H1 (cell line): ENCODE measurements at regions not wholly inside any gene's neighbourhood (a gene's known extent, or its start where the extent isn't known, plus 50 kb on each side); places are given as distances from the start of the nearest gene placed in this dataset.

Experiments
- CTCF ChIA-PET: fragments of 300-600 bp; sonication (Branson Sonifier 250); formaldehyde crosslinking; loops from one replicate; lab custom pipeline; 2021; ENCODE audit not compliant: partially characterized antibody; lab: Charles Lee
- POLR2A ChIA-PET: fragments of 300-600 bp; sonication (Branson Sonifier 250); formaldehyde crosslinking; loops from one replicate; lab custom pipeline; 2021; ENCODE audit warnings: inconsistent platforms; ENCODE audit not compliant: partially characterized antibody; lab: Charles Lee
- DNase-seq, 2 experiments: peaks; one replicate each; pipeline versions ENCODE4 v3.0.0 to v3.0.0-alpha.2; 2010 to 2022; ENCODE audit warnings: low spot score in 2 of 2, low read depth in 1 of 2, mixed read lengths in 1 of 2
- FAIRE-seq: peaks from 2 replicates; lab custom pipeline; 2011; peaks lifted over from hg19 to GRCh38; lab: Jason Lieb, UNC
- H2AFZ ChIP-seq: 2 replicates; pipeline ENCODE4 v1.8.1; 2012; ENCODE audit warnings: low read length, inconsistent platforms
- H2AK5ac ChIP-seq: 2 replicates; pipeline ENCODE4 v1.6.1; 2013; ENCODE audit warnings: low read depth, low read length
- H2BK120ac ChIP-seq: replicated peaks from 2 replicates; pipeline ENCODE3; 2013; ENCODE audit warnings: low read depth, low read length, inconsistent platforms
- H2BK12ac ChIP-seq: 2 replicates; pipeline ENCODE4 v1.6.1; 2013; ENCODE audit warnings: low read depth, low read length
- H2BK15ac ChIP-seq: 2 replicates; pipeline ENCODE4 v1.6.1; 2013; ENCODE audit warnings: low read length
- H2BK20ac ChIP-seq: 2 replicates; pipeline ENCODE4 v1.6.1; 2013; ENCODE audit warnings: low read length
- H2BK5ac ChIP-seq: 2 replicates; pipeline ENCODE4 v1.6.1; 2013; ENCODE audit warnings: low read depth, low read length
- H3K14ac ChIP-seq: 2 replicates; pipeline ENCODE4 v1.6.1; 2013; ENCODE audit warnings: inconsistent platforms; ENCODE audit not compliant: insufficient read length
- H3K18ac ChIP-seq: 2 replicates; pipeline ENCODE4 v1.6.1; 2013; ENCODE audit warnings: low read length; ENCODE audit errors: extremely low read depth
- H3K23ac ChIP-seq: 2 replicates; pipeline ENCODE4 v1.6.1; 2013; ENCODE audit warnings: inconsistent platforms; ENCODE audit not compliant: insufficient read length
- H3K23me2 ChIP-seq: 2 replicates; pipeline ENCODE4 v1.6.1; 2013; ENCODE audit warnings: low read depth, low read length
- H3K27ac ChIP-seq: 2 replicates; pipeline ENCODE4 v1.6.1; 2011; ENCODE audit warnings: low read depth, low read length, inconsistent platforms
- H3K27me3 ChIP-seq, 4 experiments: replicated peaks in 1 of 4; 1 replicate in 1 of 4; 2 replicates in 3 of 4; pipeline versions ENCODE4 v1.6.1 to v1.8.1; 2011 to 2013; ENCODE audit warnings: low read length in 3 of 4, mild to moderate bottlenecking in 3 of 4, inconsistent platforms in 2 of 4, mixed read lengths in 2 of 4, moderate library complexity in 1 of 4; ENCODE audit not compliant: control insufficient read depth in 3 of 4, insufficient read depth in 3 of 4; ENCODE audit errors: extremely low read depth in 1 of 4
- H3K36me3 ChIP-seq, 4 experiments: 2 replicates each; pipeline versions ENCODE4 v1.6.1 to v1.8.1; 2011 to 2013; ENCODE audit warnings: mild to moderate bottlenecking in 4 of 4, low read length in 3 of 4, moderate library complexity in 2 of 4, control low read depth in 1 of 4, inconsistent platforms in 1 of 4; ENCODE audit not compliant: insufficient read depth in 4 of 4, control insufficient read depth in 2 of 4
- H3K4ac ChIP-seq: replicated peaks from 2 replicates; pipeline ENCODE3; 2013; ENCODE audit warnings: low read length, low read depth, mixed read lengths, inconsistent platforms; ENCODE audit not compliant: insufficient read length
- H3K4me1 ChIP-seq, 4 experiments: replicated peaks in 1 of 4; 1 replicate in 1 of 4; 2 replicates in 3 of 4; pipeline versions ENCODE4 v1.6.1 to v1.8.1; 2011 to 2013; ENCODE audit warnings: low read length in 3 of 4, inconsistent platforms in 2 of 4, mixed read lengths in 1 of 4; ENCODE audit not compliant: insufficient read depth in 4 of 4, control insufficient read depth in 3 of 4
- H3K4me2 ChIP-seq, 2 experiments: 2 replicates each; pipeline versions ENCODE4 v1.6.1 to v1.8.1; 2011 to 2013; ENCODE audit warnings: low read depth in 2 of 2, low read length in 2 of 2, control low read depth in 1 of 2, inconsistent platforms in 1 of 2, mild to moderate bottlenecking in 1 of 2; ENCODE audit not compliant: insufficient read depth in 1 of 2
- H3K4me3 ChIP-seq, 4 experiments: fragments of 200-600, 300-600 bp in 1 of 4; sonication (generic), shearing (Covaris generic), sonication (Bioruptor Twin) in 1 of 4; 2 replicates each; pipeline versions ENCODE4 v1.5.1 to v1.8.1; 2011 to 2016; ENCODE audit warnings: low read length in 4 of 4, low read depth in 3 of 4, control low read depth in 2 of 4, inconsistent platforms in 2 of 4, mild to moderate bottlenecking in 2 of 4, mixed read lengths in 1 of 4, moderate library complexity in 1 of 4; ENCODE audit not compliant: insufficient read depth in 2 of 4; ENCODE audit errors: extremely low read depth in 1 of 4
- H3K56ac ChIP-seq: replicated peaks from 2 replicates; pipeline ENCODE3; 2013; ENCODE audit warnings: low read depth, mild to moderate bottlenecking, mixed read lengths, low read length, inconsistent platforms; ENCODE audit not compliant: insufficient read length
- H3K79me1 ChIP-seq: 2 replicates; pipeline ENCODE4 v1.6.1; 2013; ENCODE audit warnings: low read depth, low read length, control low read depth
- H3K79me2 ChIP-seq, 2 experiments: 2 replicates each; pipeline versions ENCODE4 v1.6.1 to v1.8.1; 2012 to 2013; ENCODE audit warnings: low read length in 2 of 2, mild to moderate bottlenecking in 2 of 2, inconsistent platforms in 1 of 2; ENCODE audit not compliant: insufficient read depth in 2 of 2, control insufficient read depth in 1 of 2
- H3K9ac ChIP-seq, 4 experiments: replicated peaks in 1 of 4; 1 replicate in 1 of 4; 2 replicates in 3 of 4; pipeline versions ENCODE4 v1.6.1 to v1.8.1; 2011 to 2013; ENCODE audit warnings: low read depth in 3 of 4, low read length in 3 of 4, control low read depth in 2 of 4, mild to moderate bottlenecking in 2 of 4, moderate library complexity in 2 of 4, inconsistent platforms in 1 of 4; ENCODE audit errors: extremely low read depth in 1 of 4
- H3K9me3 ChIP-seq, 2 experiments: 2 replicates each; pipeline versions ENCODE4 v1.6.1 to v1.8.1; 2012 to 2013; ENCODE audit warnings: mild to moderate bottlenecking in 2 of 2, moderate library complexity in 2 of 2, control low read depth in 1 of 2, inconsistent platforms in 1 of 2, low read depth in 1 of 2, low read length in 1 of 2, mixed read lengths in 1 of 2; ENCODE audit not compliant: insufficient read depth in 2 of 2
- H4K20me1 ChIP-seq, 2 experiments: replicated peaks in 1 of 2; 2 replicates each; pipeline versions ENCODE3 to v1.8.1; 2011 to 2013; ENCODE audit warnings: inconsistent platforms in 2 of 2, low read length in 2 of 2, mild to moderate bottlenecking in 1 of 2; ENCODE audit not compliant: insufficient read depth in 2 of 2, control insufficient read depth in 1 of 2
- H4K5ac ChIP-seq: 2 replicates; pipeline ENCODE4 v1.6.1; 2013; ENCODE audit warnings: low read length, low read depth, mixed read lengths, inconsistent platforms; ENCODE audit not compliant: insufficient read length
- H4K8ac ChIP-seq: 2 replicates; pipeline ENCODE4 v1.8.0; 2013; ENCODE audit warnings: mild to moderate bottlenecking, moderate library complexity, low read length, inconsistent platforms; ENCODE audit not compliant: insufficient read depth; ENCODE audit errors: extremely low read depth
- H4K91ac ChIP-seq: replicated peaks from 2 replicates; pipeline ENCODE3; 2013; ENCODE audit warnings: low read length, mixed read lengths, inconsistent platforms; ENCODE audit not compliant: insufficient read length
- EGR1 ChIP-seq: IDR thresholded peaks from 2 replicates; pipeline ENCODE4 v1.6.1; 2011; ENCODE audit warnings: low read depth, low read length, borderline replicate concordance
- FOSL1 ChIP-seq: IDR thresholded peaks from 2 replicates; pipeline ENCODE4 v1.6.1; 2011; ENCODE audit warnings: mild to moderate bottlenecking, low read depth, low read length, moderate library complexity; ENCODE audit not compliant: insufficient read depth
- JUN ChIP-seq: IDR thresholded peaks from 2 replicates; pipeline ENCODE4 v1.6.1; 2011; ENCODE audit warnings: low read depth, mild to moderate bottlenecking, improper control_type of control experiment, low read length
- JUND ChIP-seq: IDR thresholded peaks from 2 replicates; pipeline ENCODE4 v1.6.1; 2011; ENCODE audit warnings: mild to moderate bottlenecking, improper control_type of control experiment, low read length
- NANOG ChIP-seq: IDR thresholded peaks from 2 replicates; pipeline ENCODE4 v1.6.1; 2011; ENCODE audit warnings: low read length, low read depth, mild to moderate bottlenecking, inconsistent platforms; ENCODE audit not compliant: insufficient read depth, poor library complexity, severe bottlenecking
- SIRT6 ChIP-seq: IDR thresholded peaks from one replicate; pipeline ENCODE4 v1.7.1; 2012; ENCODE audit warnings: low read length, inconsistent platforms
- SIX5 ChIP-seq: IDR thresholded peaks from 2 replicates; pipeline ENCODE4 v1.6.1; 2011; ENCODE audit warnings: mild to moderate bottlenecking, low read depth, low read length
- TAF1 ChIP-seq: IDR thresholded peaks from 2 replicates; pipeline ENCODE4 v1.6.1; 2011; ENCODE audit warnings: mild to moderate bottlenecking, low read depth, low read length
- TBP ChIP-seq: IDR thresholded peaks from 2 replicates; pipeline ENCODE4 v1.6.1; 2011; ENCODE audit warnings: low read depth, low read length, improper control_type of control experiment
- TCF12 ChIP-seq: IDR thresholded peaks from 2 replicates; pipeline ENCODE4 v1.6.1; 2011; ENCODE audit warnings: low read depth, mild to moderate bottlenecking, low read length
- USF2 ChIP-seq: IDR thresholded peaks from 2 replicates; pipeline ENCODE4 v1.6.1; 2011; ENCODE audit warnings: low read length, improper control_type of control experiment
- WGBS, 2 experiments: shearing (Covaris generic) in 1 of 2; methylation state at CpG; one replicate each; pipeline versions ENCODE4 v1.1.6 to v1.1.7; 2013 to 2015; ENCODE audit warnings: low lambda C conversion rate in 2 of 2, mixed read lengths in 2 of 2, inconsistent platforms in 1 of 2, low coverage in 1 of 2, missing lambda C conversion rate in 1 of 2; ENCODE audit not compliant: insufficient replicate concordance in 2 of 2, insufficient coverage in 1 of 2, insufficient read length in 1 of 2; ENCODE audit errors: extremely low coverage in 1 of 2, missing lambda C conversion rate in 1 of 2; 5-methylcytosine and 5-hydroxymethylcytosine counted together

- Histone ChIP-seq H3K4me3 (no peak overlapping the region), H3K79me2 (no peaks in the 10 kb centered on the region), H4K20me1 (no peaks in the 10 kb centered on the region), H2BK20ac (no peak overlapping the region), H4K91ac (no peak overlapping the region), H3K23me2 (no peaks in the 10 kb centered on the region), H3K27ac (no peak overlapping the region), H3K9ac (no peak overlapping the region), H3K27me3 (no peaks in the 10 kb centered on the region), H3K56ac (no peak overlapping the region), H3K79me1 (no peaks in the 10 kb centered on the region), H3K36me3 (no peaks in the 10 kb centered on the region), H3K9me3 (no peaks in the 10 kb centered on the region), H2BK12ac (no peak overlapping the region), H4K8ac (no peak overlapping the region), H3K14ac (no peak overlapping the region), H2BK120ac (no peak overlapping the region), H3K4me1 (peaks cover 5 to 13% (median 9%) of the 10 kb centered on the region in 4 experiments), H3K4me2 (no peak overlapping the region), H3K18ac (no peak overlapping the region), H3K23ac (no peak overlapping the region), H2AFZ (no peak overlapping the region), H2BK5ac (no peak overlapping the region), H2BK15ac (no peak overlapping the region), H3K4ac (no peak overlapping the region), H2AK5ac (no peak overlapping the region), H4K5ac (no peak overlapping the region)
- CTCF ChIA-PET = interaction anchor here (0.5 to 1.5 kb wide), 5 partner anchors 10 to 948 kb away, joined by 3 to 5 read pairs (median 4); no protein-coding TSS in a partner anchor
- FAIRE-seq (no peak), DNase-seq (no peak)
- WGBS, 2 experiments = 59% methylated on average over 5 of the region's 5 CpGs; no CpG with 5 or more reads in 1 of the 2 experiments
- POLR2A ChIA-PET = no interaction called here
- TF ChIP-seq SIRT6 (no peak), TBP (no peak), JUN (no peak), TAF1 (no peak), SIX5 (no peak), USF2 (no peak), NANOG (no peak), EGR1 (no peak), TCF12 (no peak), JUND (no peak), FOSL1 (no peak)
Measured at GRCh38 chr6:90383196-90383822, 86.7 kb upstream of the BACH2 start.
